Lower leg skin (tissue), 3 donors: ENCODE measurements at regions not wholly inside any gene's neighbourhood (a gene's known extent, or its start where the extent isn't known, plus 50 kb on each side); places are given as distances from the start of the nearest gene placed in this dataset.

ENCODE experiments used
- CTCF ChIP-seq, 3 donors: fragments of 450-650 bp; IDR thresholded peaks; one replicate each; pipeline ENCODE4 v1.5.1; 2016; ENCODE audit warnings: antibody characterized with exemption in 3 of 3, mild to moderate bottlenecking in 3 of 3, moderate library complexity in 2 of 3
- POLR2A ChIP-seq, 2 donors: fragments of 450-650 bp; IDR thresholded peaks; one replicate each; pipeline ENCODE4 v1.6.1; 2016 to 2017; ENCODE audit warnings: antibody characterized with exemption in 2 of 2, mild to moderate bottlenecking in 1 of 2, moderate library complexity in 1 of 2

- TF ChIP-seq CTCF (IDR thresholded peaks at IDR 0.05) (no peak), POLR2A (IDR thresholded peaks at IDR 0.05) (no peak)
These were observed 54.4 kb upstream of the RNF24 start for GRCh38 chr20:4069751-4070150.
